Hepatocyte (in vitro differentiated cells): ENCODE measurements at regions not wholly inside any gene's neighbourhood (a gene's known extent, or its start where the extent isn't known, plus 50 kb on each side); places are given as distances from the start of the nearest gene placed in this dataset.

Experiments
- CTCF ChIP-seq: fragments of 200-600 bp; sonication (generic); IDR thresholded peaks from 2 replicates; pipeline ENCODE4 v1.5.1; 2016; ENCODE audit warnings: antibody characterized with exemption, mild to moderate bottlenecking; ENCODE audit not compliant: poor library complexity
- EZH2 ChIP-seq: fragments of 200-600 bp; sonication (generic); IDR thresholded peaks from 2 replicates; pipeline ENCODE4 v1.6.1; 2016; ENCODE audit warnings: antibody characterized with exemption, mild to moderate bottlenecking, borderline replicate concordance
- EZH2phosphoT487 ChIP-seq: fragments of 200-600 bp; sonication (generic); IDR thresholded peaks from one replicate; pipeline ENCODE4 v1.6.1; 2018; ENCODE audit warnings: antibody characterized with exemption, mild to moderate bottlenecking, low read depth, moderate library complexity; ENCODE audit not compliant: unreplicated experiment, severe bottlenecking

DNA sequence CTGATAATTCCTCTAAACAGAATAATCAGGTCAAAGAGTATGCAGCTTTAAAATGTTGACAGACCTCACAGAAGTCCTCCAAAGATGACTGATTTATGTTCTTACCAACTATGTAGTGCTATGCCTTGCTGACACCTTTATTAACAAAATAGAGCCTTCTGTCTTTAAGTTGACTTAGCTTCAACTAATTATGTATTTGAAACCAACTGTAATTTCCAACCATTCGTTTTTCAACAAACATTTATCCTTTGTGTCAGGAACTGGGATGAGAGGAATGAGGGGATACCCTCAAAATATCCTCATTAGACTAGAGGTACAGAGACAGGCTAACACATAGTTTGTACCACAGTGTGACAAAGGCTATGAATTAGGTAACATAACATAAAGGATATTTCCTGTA, 186.2 kb upstream of the ZNF217 start:
- TF ChIP-seq EZH2 (no peak), CTCF (no peak), EZH2phosphoT487 (no peak)
